ENCODE measurements at regions not wholly inside any gene's neighbourhood (a gene's known extent, or its start where the extent isn't known, plus 50 kb on each side); places are given as distances from the start of the nearest gene placed in this dataset.
"Not testable (repeated sequence)": the region's sequence is repeated elsewhere in the genome, so short reads cannot be mapped to it uniquely, and the experiment has no call there.

DNA sequence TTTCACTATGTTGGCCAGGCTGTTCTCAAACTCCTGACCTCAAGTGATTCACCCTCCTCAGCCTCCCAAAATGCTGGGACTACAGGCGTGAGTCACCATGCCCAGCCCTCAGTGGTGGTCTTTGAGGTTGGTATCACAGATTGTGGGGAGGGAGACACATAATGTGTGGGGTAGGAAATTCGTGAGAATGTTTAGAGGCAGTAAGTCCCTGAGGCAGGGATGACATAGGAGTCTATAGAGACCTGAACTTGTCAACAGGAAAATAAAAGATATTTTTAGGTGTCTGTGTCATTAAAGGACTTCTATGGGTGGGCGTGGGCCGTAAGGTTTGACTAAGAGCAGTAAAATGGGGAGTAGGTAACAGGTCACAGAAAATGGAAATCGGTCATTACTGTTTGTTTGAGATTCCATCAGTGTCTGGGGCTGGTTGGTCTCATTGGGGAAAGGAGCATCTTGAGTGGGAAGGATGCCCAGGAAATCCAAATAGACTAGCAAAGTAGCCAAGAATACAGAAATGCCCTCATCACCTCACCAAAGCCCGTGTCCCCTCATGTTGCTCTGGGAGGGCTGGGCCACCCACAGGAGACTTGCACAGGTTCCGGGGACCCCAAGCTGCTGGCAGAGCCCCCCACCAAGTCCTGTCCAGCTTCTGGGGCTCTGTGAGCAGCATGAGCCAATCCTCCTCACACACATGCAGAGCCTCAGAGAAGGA is 63.6 kb upstream of the BCL2L14 start:
- TF ChIP-seq, protein P1, sequence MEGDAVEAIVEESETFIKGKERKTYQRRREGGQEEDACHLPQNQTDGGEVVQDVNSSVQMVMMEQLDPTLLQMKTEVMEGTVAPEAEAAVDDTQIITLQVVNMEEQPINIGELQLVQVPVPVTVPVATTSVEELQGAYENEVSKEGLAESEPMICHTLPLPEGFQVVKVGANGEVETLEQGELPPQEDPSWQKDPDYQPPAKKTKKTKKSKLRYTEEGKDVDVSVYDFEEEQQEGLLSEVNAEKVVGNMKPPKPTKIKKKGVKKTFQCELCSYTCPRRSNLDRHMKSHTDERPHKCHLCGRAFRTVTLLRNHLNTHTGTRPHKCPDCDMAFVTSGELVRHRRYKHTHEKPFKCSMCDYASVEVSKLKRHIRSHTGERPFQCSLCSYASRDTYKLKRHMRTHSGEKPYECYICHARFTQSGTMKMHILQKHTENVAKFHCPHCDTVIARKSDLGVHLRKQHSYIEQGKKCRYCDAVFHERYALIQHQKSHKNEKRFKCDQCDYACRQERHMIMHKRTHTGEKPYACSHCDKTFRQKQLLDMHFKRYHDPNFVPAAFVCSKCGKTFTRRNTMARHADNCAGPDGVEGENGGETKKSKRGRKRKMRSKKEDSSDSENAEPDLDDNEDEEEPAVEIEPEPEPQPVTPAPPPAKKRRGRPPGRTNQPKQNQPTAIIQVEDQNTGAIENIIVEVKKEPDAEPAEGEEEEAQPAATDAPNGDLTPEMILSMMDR (IDR thresholded peaks at IDR 0.05; ENCODE audit: control insufficient read depth, extremely low read depth, insufficient read depth), result no peak
- no peak overlapping the region for H3K4me3 ChIP-seq (ENCODE audit: low read depth, low read length)
- DNase-seq (ENCODE audit: low read depth), result no peak

DNA sequence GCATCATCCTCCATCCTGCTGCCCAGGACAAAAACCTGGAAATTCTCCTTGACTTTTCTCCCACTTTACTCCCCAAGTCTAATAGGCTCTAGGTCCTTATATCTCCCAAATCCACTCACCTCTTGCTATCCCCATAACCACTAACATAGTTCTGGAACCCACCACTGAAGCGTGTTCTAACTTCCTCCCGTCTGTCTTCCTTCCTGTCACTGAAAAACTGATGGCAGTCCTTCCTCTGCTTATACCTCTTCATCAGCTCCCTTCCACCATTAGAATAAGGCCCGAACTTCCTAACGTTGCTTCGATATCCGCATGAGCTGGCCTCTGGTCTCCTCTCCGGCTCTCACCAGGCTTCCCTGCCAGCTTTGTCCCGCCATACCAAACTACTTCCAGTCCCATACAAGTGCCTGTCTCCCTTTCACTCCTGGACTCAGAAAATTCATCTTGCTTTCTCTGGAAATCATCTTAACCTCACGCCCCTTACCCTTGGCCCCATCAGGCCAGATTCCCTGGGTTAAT is 63.0 kb upstream of the BCL2L14 start:
- no peak for DNase-seq (ENCODE audit: low read depth)
- H3K4me3 ChIP-seq (ENCODE audit: low read depth, low read length), result no peak overlapping the region
- TF ChIP-seq, protein P1 (IDR thresholded peaks at IDR 0.05; ENCODE audit: control insufficient read depth, extremely low read depth, insufficient read depth), result no peak

DNA sequence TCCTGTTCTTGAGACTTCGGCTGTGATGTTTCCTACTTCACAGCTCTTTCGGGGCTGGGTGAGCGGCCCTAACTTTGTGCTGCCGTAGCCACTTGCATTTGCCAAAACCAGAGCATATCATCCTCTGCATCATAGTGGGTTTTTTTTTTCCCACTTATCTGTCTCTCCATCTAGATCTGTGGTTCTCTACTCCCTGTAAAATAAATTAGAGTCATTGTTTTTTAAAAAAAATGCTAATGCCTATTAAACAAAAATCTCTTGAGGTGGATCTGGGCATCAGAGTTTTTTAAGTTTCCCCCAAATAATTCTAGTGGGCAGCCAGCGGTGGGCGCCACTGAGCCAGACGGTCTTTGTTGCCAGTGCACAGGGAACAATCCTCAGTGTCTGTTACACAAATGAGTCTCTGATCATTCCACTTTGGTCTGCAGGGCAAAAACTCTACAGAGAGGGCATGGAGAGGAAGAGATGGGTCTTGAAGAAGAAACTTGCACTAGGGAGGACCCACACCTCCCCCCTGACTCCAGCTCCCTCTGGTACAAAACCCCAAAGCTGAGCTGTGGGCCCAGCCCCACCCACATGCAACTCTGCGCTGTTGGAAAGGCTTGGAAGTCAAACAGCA is 62.4 kb upstream of the BCL2L14 start:
- no peak overlapping the region for H3K4me3 ChIP-seq (ENCODE audit: low read depth, low read length)

DNA sequence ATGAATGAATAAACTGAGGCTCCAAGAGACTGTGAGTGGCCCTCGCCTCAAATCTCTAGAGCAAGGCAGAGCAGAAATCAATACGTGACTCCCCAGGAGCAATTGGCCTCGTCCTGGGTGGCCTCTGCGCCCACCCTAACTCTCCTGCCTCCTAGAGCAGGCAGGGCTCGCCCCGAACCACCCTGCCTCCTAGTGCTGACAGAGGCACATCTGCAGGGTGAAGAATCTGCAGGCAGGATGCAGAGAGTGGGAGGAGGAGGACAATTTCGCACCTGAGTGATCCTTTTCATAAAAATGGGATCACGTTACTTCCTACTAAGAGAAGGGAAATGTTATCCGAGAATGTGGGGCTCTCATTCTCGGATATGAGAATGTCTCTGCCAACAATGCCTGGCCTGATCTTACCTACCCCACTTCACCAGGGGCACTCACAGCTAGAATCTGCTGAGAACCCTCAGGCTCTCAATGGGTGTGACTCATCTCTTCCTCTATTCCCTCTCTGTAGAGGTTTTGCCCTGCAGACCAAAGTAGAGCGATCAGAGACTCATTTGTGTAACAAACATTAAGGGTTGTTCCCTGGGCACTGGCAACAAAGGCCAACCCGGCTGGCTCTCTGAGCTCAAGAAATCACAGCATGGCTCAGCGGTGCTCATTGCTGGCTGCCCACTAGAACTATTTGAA is 61.7 kb upstream of the BCL2L14 start:
- DNase-seq (ENCODE audit: low read depth), result no peak
- H3K4me3 ChIP-seq (ENCODE audit: low read depth, low read length), result no peak overlapping the region
- TF ChIP-seq, protein P1 (IDR thresholded peaks at IDR 0.05; ENCODE audit: control insufficient read depth, extremely low read depth, insufficient read depth), result no peak

More for the DNA sequence above, 62.4 kb upstream of the BCL2L14 start:
- no peak for DNase-seq (ENCODE audit: low read depth)
- TF ChIP-seq, protein P1 (IDR thresholded peaks at IDR 0.05; ENCODE audit: control insufficient read depth, extremely low read depth, insufficient read depth), result no peak

DNA sequence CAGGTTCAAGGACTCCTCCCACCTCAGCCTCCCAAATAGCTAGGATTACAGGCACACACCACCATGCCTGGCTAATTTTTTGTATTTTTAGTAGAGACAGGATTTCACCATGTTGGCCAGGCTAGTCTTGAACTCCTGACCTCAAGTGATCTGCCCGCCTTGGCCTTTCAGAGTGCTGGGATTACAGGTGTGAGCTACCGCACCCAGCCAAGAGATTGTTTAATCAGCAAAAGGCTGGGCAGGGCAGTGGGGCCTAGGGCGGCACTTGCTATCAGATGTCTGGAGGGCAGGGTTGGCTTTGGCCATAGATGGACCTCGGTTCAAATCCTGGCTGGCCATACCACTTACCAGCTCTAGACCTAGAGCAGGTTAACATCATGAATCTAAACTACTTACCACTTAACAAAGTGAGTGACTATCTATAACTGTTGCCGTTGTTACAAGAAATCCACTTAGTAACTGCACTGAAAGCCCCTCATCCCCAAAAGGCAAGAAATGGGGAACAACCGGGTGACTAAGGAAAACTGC is 60.9 kb upstream of the BCL2L14 start:
- DNase-seq (ENCODE audit: low read depth); H3K4me3 ChIP-seq (ENCODE audit: low read depth, low read length): not testable (repeated sequence)

DNA sequence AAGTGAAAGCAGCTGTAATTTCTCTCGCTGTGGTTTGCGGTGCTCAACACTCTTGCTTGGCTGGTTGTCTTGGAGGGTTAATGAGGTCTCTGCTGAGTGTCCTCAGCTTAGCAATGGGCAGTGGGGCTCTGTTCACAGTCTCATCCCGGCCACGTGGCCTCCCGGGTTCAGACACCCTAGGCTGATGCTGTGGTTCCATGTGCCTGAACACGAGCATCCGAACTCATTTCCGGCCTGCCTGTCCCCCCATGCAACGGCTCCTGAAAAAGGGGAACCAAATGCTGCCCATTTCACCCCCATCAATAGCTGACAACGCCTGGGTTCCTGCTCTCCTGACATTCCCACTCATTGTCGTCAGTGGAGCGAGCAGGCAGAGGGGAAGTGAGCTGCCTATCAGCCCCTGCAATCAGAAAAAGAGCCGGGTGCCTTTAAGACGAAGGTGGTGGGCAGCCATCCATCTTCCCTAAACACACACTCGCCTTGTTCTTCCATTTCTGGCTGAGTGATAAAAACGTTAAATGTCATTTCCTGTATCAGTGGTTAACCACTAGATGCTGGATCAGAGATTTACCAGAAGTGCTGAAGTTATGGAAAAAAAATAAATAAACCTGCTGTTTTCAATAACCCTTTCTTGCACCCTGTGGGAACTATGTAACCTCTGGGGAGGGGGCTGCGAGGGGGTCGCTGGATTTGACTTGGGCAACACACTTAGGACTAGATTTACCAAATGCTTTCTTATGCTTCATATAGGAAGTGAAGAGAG is 60.3 kb upstream of the BCL2L14 start:
- H3K4me3 ChIP-seq (ENCODE audit: low read depth, low read length), result no peak overlapping the region
- TF ChIP-seq, protein P1 (IDR thresholded peaks at IDR 0.05; ENCODE audit: control insufficient read depth, extremely low read depth, insufficient read depth), result no peak

More for the DNA sequence above, 60.3 kb upstream of the BCL2L14 start:
- DNase-seq (ENCODE audit: low read depth), result no peak
